Ectodermal cell (in vitro differentiated cells): ENCODE measurements at regions not wholly inside any gene's neighbourhood (a gene's known extent, or its start where the extent isn't known, plus 50 kb on each side); places are given as distances from the start of the nearest gene placed in this dataset.

ENCODE experiments used
- H3K27ac ChIP-seq: 2 replicates; pipeline ENCODE4 v1.7.0; 2013; ENCODE audit warnings: mild to moderate bottlenecking, low read depth, low read length; ENCODE audit not compliant: insufficient read depth, poor library complexity, severe bottlenecking
- H3K27me3 ChIP-seq: 2 replicates; pipeline ENCODE4 v1.7.0; 2013; ENCODE audit warnings: mild to moderate bottlenecking, low read length; ENCODE audit not compliant: insufficient read depth, control insufficient read depth, poor library complexity, severe bottlenecking
- H3K36me3 ChIP-seq: one replicate; pipeline ENCODE4 v1.7.0; 2013; ENCODE audit warnings: low read length; ENCODE audit not compliant: control insufficient read depth, insufficient read depth
- H3K4me1 ChIP-seq: one replicate; pipeline ENCODE4 v1.7.0; 2013; ENCODE audit warnings: low read length; ENCODE audit not compliant: control insufficient read depth, insufficient read depth
- H3K4me3 ChIP-seq: 2 replicates; pipeline ENCODE4 v1.7.0; 2013; ENCODE audit warnings: low read depth, low read length, control low read depth; ENCODE audit not compliant: insufficient read depth
- H3K9me3 ChIP-seq: 2 replicates; pipeline ENCODE4 v1.7.0; 2013; ENCODE audit warnings: mild to moderate bottlenecking, low read length, moderate library complexity; ENCODE audit not compliant: control insufficient read depth
- WGBS, 2 experiments: methylation state at CpG; one replicate each; pipeline ENCODE4 v1.1.7; 2013; ENCODE audit warnings: missing lambda C conversion rate in 2 of 2; 5-methylcytosine and 5-hydroxymethylcytosine counted together

DNA sequence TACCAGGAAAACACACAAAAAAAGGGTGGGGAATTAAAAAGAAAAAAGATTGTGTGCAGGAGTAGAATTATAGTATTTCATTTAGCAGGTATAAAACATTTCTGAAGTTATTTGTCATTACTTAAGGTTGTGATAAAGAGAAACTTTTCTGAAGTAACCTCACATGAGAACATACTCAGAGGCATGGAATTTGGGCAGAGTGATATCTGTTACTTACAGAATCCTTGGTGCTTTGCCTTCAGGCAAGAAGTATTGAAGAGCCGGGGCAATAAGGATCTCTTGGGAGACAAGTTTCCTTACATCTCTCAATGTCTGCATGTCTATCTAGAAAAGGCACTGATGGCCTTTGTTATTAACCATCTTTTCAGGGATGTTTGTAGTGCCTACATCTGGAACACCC is 179.7 kb upstream of the ROBO1 start:
- no peaks in the 10 kb centered on the region for H3K4me1 ChIP-seq
- no peak overlapping the region for H3K4me3 ChIP-seq
- H3K27ac ChIP-seq: no peak overlapping the region
- H3K9me3 ChIP-seq: no peaks in the 10 kb centered on the region
- 91 to 100% methylated on average over 1 of the region's 1 CpG for WGBS, 2 experiments
- H3K36me3 ChIP-seq: no peaks in the 10 kb centered on the region
- H3K27me3 ChIP-seq: no peaks in the 10 kb centered on the region

DNA sequence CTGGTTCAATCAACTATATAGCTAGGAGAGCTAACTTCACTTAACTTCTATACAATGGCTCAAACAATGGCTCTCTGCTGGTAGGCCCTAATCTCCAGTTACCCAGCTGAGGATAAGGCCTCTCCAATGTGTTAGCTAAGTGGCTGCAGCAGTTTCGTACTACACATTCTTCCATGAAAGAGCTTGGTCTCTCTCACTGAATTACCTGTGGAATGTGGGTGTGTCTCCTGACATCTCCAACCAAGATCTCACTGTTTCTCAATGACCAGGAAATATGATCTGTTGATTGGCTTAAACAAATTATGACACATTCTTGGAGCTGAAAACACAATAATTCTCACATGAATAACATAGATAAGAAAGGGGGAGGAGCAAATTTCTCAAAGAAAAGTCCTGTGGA is 169.8 kb upstream of the ROBO1 start:
- H3K36me3 ChIP-seq: no peaks in the 10 kb centered on the region
- H3K27ac ChIP-seq: no peak overlapping the region
- no peaks in the 10 kb centered on the region for H3K4me1 ChIP-seq
- H3K4me3 ChIP-seq: no peak overlapping the region
- no peaks in the 10 kb centered on the region for H3K27me3 ChIP-seq
- WGBS, 2 experiments: 10 to 11% methylated on average over 1 of the region's 1 CpG
- H3K9me3 ChIP-seq: no peaks in the 10 kb centered on the region

DNA sequence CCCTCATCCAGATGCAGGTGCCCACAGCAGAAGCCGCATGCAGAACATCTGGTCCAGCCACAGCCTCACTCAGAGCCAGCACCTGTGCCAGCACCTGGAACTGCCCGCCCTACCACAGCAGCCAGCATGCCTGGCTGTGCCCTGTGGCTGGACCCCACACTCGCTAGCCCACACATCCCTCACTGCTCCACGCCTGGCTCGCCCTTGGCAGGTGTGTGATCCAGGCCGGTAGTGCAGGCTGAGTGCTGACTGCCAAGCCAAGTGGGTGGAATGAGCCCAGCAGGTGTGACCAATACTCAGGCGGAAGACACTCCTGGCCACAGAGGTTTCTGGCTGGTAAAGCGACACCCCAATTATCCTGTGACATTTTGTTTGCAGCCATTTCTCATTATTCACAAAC is 162.4 kb upstream of the ROBO1 start:
- Histone ChIP-seq H3K27me3 (no peaks in the 10 kb centered on the region), H3K27ac (no peak overlapping the region), H3K4me1 (no peaks in the 10 kb centered on the region), H3K4me3 (no peak overlapping the region), H3K9me3 (no peaks in the 10 kb centered on the region), H3K36me3 (no peaks in the 10 kb centered on the region)
- WGBS, 2 experiments: 93 to 95% methylated on average over 8 of the region's 8 CpGs

GRCh38 chr3:79928687-79929408 is 161.1 kb upstream of the ROBO1 start:
- 94% methylated on average over 4 of the region's 4 CpGs for whole genome bisulfite sequencing, 2 experiments
- no peaks in the 10 kb centered on the region for H3K27me3 ChIP-seq
- H3K36me3 ChIP-seq: no peaks in the 10 kb centered on the region
- H3K4me1 ChIP-seq: no peaks in the 10 kb centered on the region
- H3K27ac ChIP-seq: no peak overlapping the region
- no peaks in the 10 kb centered on the region for H3K9me3 ChIP-seq
- no peak overlapping the region for H3K4me3 ChIP-seq

DNA sequence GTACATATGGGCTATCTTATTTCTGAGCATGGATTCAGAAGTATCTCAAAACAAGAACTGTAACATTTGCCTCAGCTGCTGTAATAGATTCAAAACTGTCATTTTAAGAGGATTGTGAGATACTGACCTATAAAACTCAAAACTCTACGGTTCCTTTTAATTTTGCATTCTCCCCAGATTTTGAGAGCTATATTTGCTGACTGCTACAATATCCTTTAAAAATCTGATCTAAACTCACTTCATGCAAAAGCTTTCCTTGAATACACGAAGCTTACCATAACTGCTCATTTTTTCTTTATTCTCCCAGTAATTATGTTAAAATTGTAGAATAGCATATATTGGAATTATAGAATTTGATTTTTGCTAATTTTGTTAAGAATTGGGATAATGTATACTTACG is 158.7 kb upstream of the ROBO1 start:
- no peaks in the 10 kb centered on the region for H3K9me3 ChIP-seq
- H3K4me1 ChIP-seq: no peaks in the 10 kb centered on the region
- H3K36me3 ChIP-seq: no peaks in the 10 kb centered on the region
- no peak overlapping the region for H3K4me3 ChIP-seq
- H3K27ac ChIP-seq: no peak overlapping the region
- H3K27me3 ChIP-seq: no peaks in the 10 kb centered on the region
- 86 to 90% methylated on average over 2 to 3 of the region's 3 CpGs for WGBS, 2 experiments

- H3K9me3 ChIP-seq: no peaks in the 10 kb centered on the region
- no peaks in the 10 kb centered on the region for H3K4me1 ChIP-seq
- no peaks in the 10 kb centered on the region for H3K27me3 ChIP-seq
- no peaks in the 10 kb centered on the region for H3K36me3 ChIP-seq
- no peak overlapping the region for H3K27ac ChIP-seq
- H3K4me3 ChIP-seq: no peak overlapping the region
Measured at GRCh38 chr3:79922633-79923032, 154.8 kb upstream of the ROBO1 start.

DNA sequence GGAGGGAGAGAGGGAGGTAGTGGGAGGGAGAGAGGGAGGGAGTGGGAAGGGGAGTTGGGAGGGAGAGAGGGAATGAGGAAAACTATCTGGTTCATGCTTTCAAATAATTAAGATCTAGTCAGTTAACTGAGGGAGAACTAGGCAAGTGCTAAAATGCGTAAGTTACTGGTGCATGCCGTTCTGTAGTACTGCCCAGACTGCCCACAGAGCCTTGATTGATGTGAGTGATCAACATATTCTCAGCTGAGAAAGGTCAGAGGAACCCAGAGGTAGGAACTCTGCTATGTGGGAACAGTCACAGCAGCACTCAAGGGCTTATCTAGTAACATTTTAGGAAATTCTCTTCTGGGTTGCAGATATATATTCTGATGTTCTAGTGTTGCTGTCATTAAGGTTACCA is 149.8 kb upstream of the ROBO1 start:
- H3K27me3 ChIP-seq: no peaks in the 10 kb centered on the region
- H3K9me3 ChIP-seq: no peaks in the 10 kb centered on the region
- no peak overlapping the region for H3K27ac ChIP-seq
- no peaks in the 10 kb centered on the region for H3K36me3 ChIP-seq
- H3K4me1 ChIP-seq: no peaks in the 10 kb centered on the region
- 37 to 51% methylated on average over 2 of the region's 2 CpGs for WGBS, 2 experiments
- H3K4me3 ChIP-seq: no peak overlapping the region

- H3K27me3 ChIP-seq: no peaks in the 10 kb centered on the region
- H3K4me1 ChIP-seq: no peaks in the 10 kb centered on the region
- H3K9me3 ChIP-seq: no peaks in the 10 kb centered on the region
- no CpG with 5 or more reads among the region's 2 CpGs for WGBS, 2 experiments
- H3K36me3 ChIP-seq: no peaks in the 10 kb centered on the region
- H3K4me3 ChIP-seq: no peak overlapping the region
- no peak overlapping the region for H3K27ac ChIP-seq
Measured at GRCh38 chr3:79910337-79910736, 142.5 kb upstream of the ROBO1 start.

- no peak overlapping the region for H3K4me3 ChIP-seq
- no peaks in the 10 kb centered on the region for H3K36me3 ChIP-seq
- no peaks in the 10 kb centered on the region for H3K27me3 ChIP-seq
- H3K9me3 ChIP-seq: no peaks in the 10 kb centered on the region
- H3K27ac ChIP-seq: no peak overlapping the region
- WGBS, 2 experiments: 93% methylated on average over 4 of the region's 4 CpGs
- no peaks in the 10 kb centered on the region for H3K4me1 ChIP-seq
Measured at GRCh38 chr3:79906106-79906505, 138.3 kb upstream of the ROBO1 start.

- H3K36me3 ChIP-seq: no peaks in the 10 kb centered on the region
- no peaks in the 10 kb centered on the region for H3K27me3 ChIP-seq
- 83 to 100% methylated on average over 1 to 3 of the region's 3 CpGs for WGBS, 2 experiments
- H3K4me3 ChIP-seq: no peak overlapping the region
- H3K4me1 ChIP-seq: no peaks in the 10 kb centered on the region
- H3K9me3 ChIP-seq: no peaks in the 10 kb centered on the region
- no peak overlapping the region for H3K27ac ChIP-seq
Measured at GRCh38 chr3:79902151-79902550, 134.4 kb upstream of the ROBO1 start.

- H3K27me3 ChIP-seq: no peaks in the 10 kb centered on the region
- no peak overlapping the region for H3K27ac ChIP-seq
- 93 to 95% methylated on average over 3 to 4 of the region's 4 CpGs for WGBS, 2 experiments
- no peaks in the 10 kb centered on the region for H3K36me3 ChIP-seq
- H3K4me1 ChIP-seq: no peaks in the 10 kb centered on the region
- no peaks in the 10 kb centered on the region for H3K9me3 ChIP-seq
- no peak overlapping the region for H3K4me3 ChIP-seq
Measured at GRCh38 chr3:79898907-79899306, 131.1 kb upstream of the ROBO1 start.
